H1 (cell line): ENCODE measurements at regions not wholly inside any gene's neighbourhood (a gene's known extent, or its start where the extent isn't known, plus 50 kb on each side); places are given as distances from the start of the nearest gene placed in this dataset.

Source experiments
- HDAC6 ChIP-seq: IDR thresholded peaks from one replicate; pipeline ENCODE4 v1.7.1; 2012; ENCODE audit warnings: low read depth, mild to moderate bottlenecking, inconsistent platforms, low read length, moderate library complexity
- YY1 ChIP-seq: IDR thresholded peaks from 2 replicates; pipeline ENCODE4 v1.6.1; 2011; ENCODE audit warnings: low read depth, mild to moderate bottlenecking, low read length
- TF ChIP-seq, protein P1 (sequence below): IDR thresholded peaks from 2 replicates; pipeline ENCODE4 v1.6.1; 2012; ENCODE audit warnings: inconsistent platforms
- TF ChIP-seq, protein P2 (sequence below), 3 experiments: IDR thresholded peaks; 1 replicate in 2 of 3; 2 replicates in 1 of 3; pipeline versions ENCODE4 v1.5.1 to v1.6.1; 2011; ENCODE audit warnings: low read length in 3 of 3, mild to moderate bottlenecking in 3 of 3, inconsistent platforms in 2 of 3, low read depth in 1 of 3, moderate library complexity in 1 of 3; ENCODE audit not compliant: insufficient read depth in 1 of 3; ENCODE audit errors: control extremely low read depth in 1 of 3

DNA sequence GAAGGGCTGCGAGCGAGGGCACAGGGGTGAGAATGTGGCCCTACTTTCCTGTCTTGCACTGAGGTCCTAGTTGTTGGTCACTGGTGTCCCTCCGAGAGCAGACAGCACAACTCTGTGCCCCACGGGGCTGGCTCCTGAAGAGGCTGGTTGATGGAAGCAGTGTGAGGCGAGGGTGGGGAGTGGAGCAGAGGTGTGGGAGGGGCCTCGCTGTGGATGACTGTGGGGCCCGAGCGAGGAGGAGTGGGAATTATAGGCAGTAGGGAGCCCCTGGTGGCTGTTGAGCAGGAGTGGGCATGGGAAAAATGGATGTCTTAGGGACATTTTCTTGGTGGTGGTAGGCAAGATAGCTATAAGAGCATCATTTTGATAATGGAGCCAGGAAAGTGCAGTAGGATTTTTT lies 660.5 kb upstream of the HS6ST1 start:
- TF ChIP-seq YY1 (no peak), HDAC6 (no peak)
- TF ChIP-seq, protein P1, sequence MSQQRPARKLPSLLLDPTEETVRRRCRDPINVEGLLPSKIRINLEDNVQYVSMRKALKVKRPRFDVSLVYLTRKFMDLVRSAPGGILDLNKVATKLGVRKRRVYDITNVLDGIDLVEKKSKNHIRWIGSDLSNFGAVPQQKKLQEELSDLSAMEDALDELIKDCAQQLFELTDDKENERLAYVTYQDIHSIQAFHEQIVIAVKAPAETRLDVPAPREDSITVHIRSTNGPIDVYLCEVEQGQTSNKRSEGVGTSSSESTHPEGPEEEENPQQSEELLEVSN: no peak
- TF ChIP-seq, protein P2, sequence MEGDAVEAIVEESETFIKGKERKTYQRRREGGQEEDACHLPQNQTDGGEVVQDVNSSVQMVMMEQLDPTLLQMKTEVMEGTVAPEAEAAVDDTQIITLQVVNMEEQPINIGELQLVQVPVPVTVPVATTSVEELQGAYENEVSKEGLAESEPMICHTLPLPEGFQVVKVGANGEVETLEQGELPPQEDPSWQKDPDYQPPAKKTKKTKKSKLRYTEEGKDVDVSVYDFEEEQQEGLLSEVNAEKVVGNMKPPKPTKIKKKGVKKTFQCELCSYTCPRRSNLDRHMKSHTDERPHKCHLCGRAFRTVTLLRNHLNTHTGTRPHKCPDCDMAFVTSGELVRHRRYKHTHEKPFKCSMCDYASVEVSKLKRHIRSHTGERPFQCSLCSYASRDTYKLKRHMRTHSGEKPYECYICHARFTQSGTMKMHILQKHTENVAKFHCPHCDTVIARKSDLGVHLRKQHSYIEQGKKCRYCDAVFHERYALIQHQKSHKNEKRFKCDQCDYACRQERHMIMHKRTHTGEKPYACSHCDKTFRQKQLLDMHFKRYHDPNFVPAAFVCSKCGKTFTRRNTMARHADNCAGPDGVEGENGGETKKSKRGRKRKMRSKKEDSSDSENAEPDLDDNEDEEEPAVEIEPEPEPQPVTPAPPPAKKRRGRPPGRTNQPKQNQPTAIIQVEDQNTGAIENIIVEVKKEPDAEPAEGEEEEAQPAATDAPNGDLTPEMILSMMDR (IDR thresholded peaks at IDR 0.05; ENCODE audit: control extremely low read depth in 1 of 3, insufficient read depth in 1 of 3, low read depth in 1 of 3, low read length in 3 of 3): peak in 2 of 3 experiments; percentile 5 to 13; a peak in 2 of 4 replicates
